Astrocyte (in vitro differentiated cells and primary cell): ENCODE measurements at regions not wholly inside any gene's neighbourhood (a gene's known extent, or its start where the extent isn't known, plus 50 kb on each side); places are given as distances from the start of the nearest gene placed in this dataset.

Source experiments
- DNase-seq: peaks from one replicate; pipeline ENCODE4 v3.0.0-alpha.2; 2010; ENCODE audit warnings: low read depth
- FAIRE-seq: peaks from 2 replicates; lab custom pipeline; 2011; peaks lifted over from hg19 to GRCh38; lab: Jason Lieb, UNC
- H2AFZ ChIP-seq: 2 replicates; pipeline ENCODE4 v1.6.0; 2012; ENCODE audit warnings: low read depth, low read length, inconsistent platforms
- H3K27ac ChIP-seq: 2 replicates; pipeline ENCODE4 v1.5.1; 2011; ENCODE audit warnings: low read depth, low read length, inconsistent platforms
- H3K27me3 ChIP-seq: 2 replicates; pipeline ENCODE4 v1.6.0; 2011; ENCODE audit warnings: low read length, inconsistent platforms; ENCODE audit not compliant: insufficient read depth
- H3K36me3 ChIP-seq: 2 replicates; pipeline ENCODE4 v1.5.1; 2011; ENCODE audit warnings: low read length, inconsistent platforms; ENCODE audit not compliant: insufficient read depth
- H3K4me1 ChIP-seq: 2 replicates; pipeline ENCODE4 v1.5.1; 2011; ENCODE audit warnings: low read length, inconsistent platforms; ENCODE audit not compliant: insufficient read depth
- H3K4me2 ChIP-seq: 2 replicates; pipeline ENCODE4 v1.6.0; 2012; ENCODE audit warnings: low read length, inconsistent platforms
- H3K4me3 ChIP-seq: 2 replicates; pipeline ENCODE4 v1.5.1; 2011; ENCODE audit warnings: low read depth, mild to moderate bottlenecking, low read length, inconsistent platforms; ENCODE audit not compliant: insufficient read depth
- H3K79me2 ChIP-seq: 2 replicates; pipeline ENCODE4 v1.6.0; 2012; ENCODE audit warnings: mild to moderate bottlenecking, low read length, inconsistent platforms; ENCODE audit not compliant: insufficient read depth
- H3K9ac ChIP-seq: 2 replicates; pipeline ENCODE4 v1.6.0; 2012; ENCODE audit warnings: mild to moderate bottlenecking, low read length, inconsistent platforms
- H3K9me3 ChIP-seq: 2 replicates; pipeline ENCODE4 v1.5.1; 2012; ENCODE audit warnings: low read depth, mild to moderate bottlenecking, low read length, inconsistent platforms; ENCODE audit not compliant: insufficient read depth
- H4K20me1 ChIP-seq: 2 replicates; pipeline ENCODE4 v1.6.0; 2012; ENCODE audit warnings: low read length, inconsistent platforms; ENCODE audit not compliant: insufficient read depth
- H3K27ac Mint-ChIP-seq: one replicate; pipeline ENCODE4 v1.8.0; 2021; ENCODE audit warnings: mild to moderate bottlenecking, mixed read lengths; ENCODE audit not compliant: unreplicated experiment
- H3K27me3 Mint-ChIP-seq: one replicate; pipeline ENCODE4 v1.8.0; 2021; ENCODE audit warnings: low read depth, mixed read lengths; ENCODE audit not compliant: unreplicated experiment
- H3K36me3 Mint-ChIP-seq: one replicate; pipeline ENCODE4 v1.8.0; 2021; ENCODE audit warnings: low read depth, mixed read lengths; ENCODE audit not compliant: unreplicated experiment
- H3K4me1 Mint-ChIP-seq: one replicate; pipeline ENCODE4 v1.8.0; 2021; ENCODE audit warnings: low read depth, mixed read lengths; ENCODE audit not compliant: unreplicated experiment
- H3K4me3 Mint-ChIP-seq: one replicate; pipeline ENCODE4 v1.8.0; 2021; ENCODE audit warnings: mild to moderate bottlenecking, moderate library complexity, mixed read lengths; ENCODE audit not compliant: unreplicated experiment
- H3K9me3 Mint-ChIP-seq: one replicate; pipeline ENCODE4 v1.8.0; 2021; ENCODE audit warnings: mild to moderate bottlenecking, mixed read lengths; ENCODE audit not compliant: unreplicated experiment
- CTCF ChIP-seq: IDR thresholded peaks from 2 replicates; pipeline ENCODE4 v1.5.1; 2011; ENCODE audit warnings: low read depth, mild to moderate bottlenecking, inconsistent platforms, low read length, moderate library complexity; ENCODE audit not compliant: insufficient read depth
- EZH2 ChIP-seq: IDR thresholded peaks from 2 replicates; pipeline ENCODE4 v1.6.1; 2012; ENCODE audit warnings: mild to moderate bottlenecking, low read length, inconsistent platforms; ENCODE audit not compliant: insufficient read depth

GRCh38 chr16:54588026-54588425, 301.4 kb upstream of the IRX3 start:
- H3K9me3 Mint-ChIP-seq: no peaks in the 10 kb centered on the region
- no peaks in the 10 kb centered on the region for H3K36me3 ChIP-seq
- H3K9me3 ChIP-seq: no peaks in the 10 kb centered on the region
- H3K4me1 ChIP-seq: no peaks in the 10 kb centered on the region
- H3K27ac Mint-ChIP-seq: no peak overlapping the region
- no peak overlapping the region for H2AFZ ChIP-seq
- TF ChIP-seq EZH2: no peak
- TF ChIP-seq CTCF: no peak
- peaks cover 6% of the 10 kb centered on the region for H3K27me3 Mint-ChIP-seq
- H3K4me3 ChIP-seq: no peak overlapping the region
- no peak overlapping the region for H3K27ac ChIP-seq
- DNase-seq (no peak), FAIRE-seq (no peak)
- H4K20me1 ChIP-seq: no peaks in the 10 kb centered on the region
- H3K27me3 ChIP-seq: peaks cover 5% of the 10 kb centered on the region
- no peaks in the 10 kb centered on the region for H3K36me3 Mint-ChIP-seq
- H3K4me3 Mint-ChIP-seq: no peak overlapping the region
- H3K4me1 Mint-ChIP-seq: no peaks in the 10 kb centered on the region
- H3K9ac ChIP-seq: no peak overlapping the region
- no peaks in the 10 kb centered on the region for H3K79me2 ChIP-seq
- no peak overlapping the region for H3K4me2 ChIP-seq

- Histone ChIP-seq H3K4me2 (no peak overlapping the region), H2AFZ (no peak overlapping the region), H3K4me3 (no peak overlapping the region), H3K9ac (no peak overlapping the region), H3K27ac (no peak overlapping the region), H3K4me1 (no peaks in the 10 kb centered on the region), H4K20me1 (no peaks in the 10 kb centered on the region), H3K9me3 (no peaks in the 10 kb centered on the region), H3K27me3 (peaks cover 2% of the 10 kb centered on the region), H3K79me2 (no peaks in the 10 kb centered on the region), H3K36me3 (no peaks in the 10 kb centered on the region)
- no peaks in the 10 kb centered on the region for H3K9me3 Mint-ChIP-seq
- FAIRE-seq (no peak), DNase-seq (no peak)
- no peak overlapping the region for H3K27ac Mint-ChIP-seq
- H3K27me3 Mint-ChIP-seq: peaks cover 4% of the 10 kb centered on the region
- H3K4me1 Mint-ChIP-seq: no peaks in the 10 kb centered on the region
- H3K4me3 Mint-ChIP-seq: no peak overlapping the region
- TF ChIP-seq EZH2: no peak
- H3K36me3 Mint-ChIP-seq: no peaks in the 10 kb centered on the region
These were observed 300.6 kb upstream of the IRX3 start for GRCh38 chr16:54587176-54587515.

- Mint-ChIP-seq H3K27me3 (peaks cover 4% of the 10 kb centered on the region), H3K9me3 (no peaks in the 10 kb centered on the region), H3K27ac (no peak overlapping the region), H3K4me1 (no peaks in the 10 kb centered on the region), H3K4me3 (no peak overlapping the region), H3K36me3 (no peaks in the 10 kb centered on the region)
- no peaks in the 10 kb centered on the region for H3K79me2 ChIP-seq
- DNase-seq: no peak
- no peaks in the 10 kb centered on the region for H3K36me3 ChIP-seq
- no peaks in the 10 kb centered on the region for H3K9me3 ChIP-seq
- no peak overlapping the region for H3K27ac ChIP-seq
- H3K4me2 ChIP-seq: no peak overlapping the region
- no peak overlapping the region for H2AFZ ChIP-seq
- no peak overlapping the region for H3K9ac ChIP-seq
- TF ChIP-seq EZH2: no peak
- no peaks in the 10 kb centered on the region for H4K20me1 ChIP-seq
- H3K27me3 ChIP-seq: no peaks in the 10 kb centered on the region
- H3K4me3 ChIP-seq: no peak overlapping the region
- H3K4me1 ChIP-seq: no peaks in the 10 kb centered on the region
- no peak for FAIRE-seq
These were observed 300.0 kb upstream of the IRX3 start for GRCh38 chr16:54586474-54587175.
